Psoas muscle (tissue), 7 donors: ENCODE measurements at regions not wholly inside any gene's neighbourhood (a gene's known extent, or its start where the extent isn't known, plus 50 kb on each side); places are given as distances from the start of the nearest gene placed in this dataset.

Experiments used
- ATAC-seq, 4 donors: fragments of 200-7000 bp; cut with Tn5 transposase; one replicate each; pipeline ENCODE4 v1.9.1; 2020; ENCODE audit warnings: moderate library complexity in 3 of 4, mild to moderate bottlenecking in 2 of 4
- DNase-seq, 2 donors: peaks; one replicate each; pipeline ENCODE4 v3.0.0-alpha.2; 2020
- H3K27ac ChIP-seq: fragments of 200-600 bp; one replicate; pipeline ENCODE4 v1.8.0; 2022
- H3K27me3 ChIP-seq, 3 donors: fragments of 200-600 bp in 1 of 3; one replicate each; pipeline versions ENCODE4 v1.6.1 to v1.8.0; 2013 to 2022; ENCODE audit warnings: low read length in 2 of 3, mild to moderate bottlenecking in 2 of 3, moderate library complexity in 1 of 3; ENCODE audit not compliant: insufficient read depth in 3 of 3
- H3K36me3 ChIP-seq, 2 donors: fragments of 200-600 bp in 1 of 2; one replicate each; pipeline versions ENCODE4 v1.6.1 to v1.8.0; 2013 to 2022; ENCODE audit warnings: low read depth in 1 of 2, mild to moderate bottlenecking in 1 of 2, moderate library complexity in 1 of 2; ENCODE audit not compliant: insufficient read depth in 1 of 2
- H3K4me1 ChIP-seq: fragments of 200-600 bp; one replicate; pipeline ENCODE4 v1.8.0; 2022
- H3K4me3 ChIP-seq: fragments of 200-600 bp; one replicate; pipeline ENCODE4 v1.8.0; 2022; ENCODE audit warnings: mild to moderate bottlenecking
- H3K9me3 ChIP-seq: fragments of 200-600 bp; one replicate; pipeline ENCODE4 v1.8.0; 2022
- CTCF ChIP-seq: fragments of 200-600 bp; IDR thresholded peaks from one replicate; pipeline ENCODE4 v1.8.0; 2022; ENCODE audit warnings: antibody characterized with exemption
- WGBS, 3 donors: extraction: QIAGEN DNeasy Blood & Tissue Kit; methylation state at CpG; one replicate each; pipeline versions ENCODE4 v1.1.6 to v1.1.7; 2013; 5-methylcytosine and 5-hydroxymethylcytosine counted together
- intact Hi-C, 2 donors: fragments of 100-400 bp; cut with DNase I; formaldehyde crosslinking; loops; one replicate each; pipeline versions ENCODE4 v1.11.0 to v1.14.2; 2022
- donor health status: healthy with polysubstance abuse.
- donor health status: DM: no; HTN: no; CAD: no; lungs with moderate emphysema.
- donor health status: Bipolar disorder and iron deficiency.
- donor health status: healthy.
- donor health status: DM: yes; HTN: yes; CAD: no.
- donor health status: DM: no; HTN: no; CAD: no.
- donor health status: DM: yes; HTN: yes; CAD: no.

DNA sequence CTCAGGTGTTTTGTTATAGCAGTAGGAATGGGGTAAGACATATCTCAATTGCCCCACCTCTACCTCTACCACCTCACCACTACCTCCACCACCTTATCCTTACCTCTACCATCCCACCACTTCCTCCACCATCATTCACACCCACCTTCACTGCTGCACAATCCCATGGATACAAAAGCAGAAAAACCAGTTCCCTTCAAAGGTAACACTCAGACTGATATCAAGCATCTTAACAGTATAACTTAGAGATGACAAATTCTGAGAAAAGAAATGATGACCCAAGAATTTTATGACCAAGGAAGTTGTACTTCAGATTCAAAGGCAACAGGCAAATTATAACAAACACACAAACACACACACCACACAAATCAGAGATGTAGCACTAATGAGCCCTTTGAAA is 189.4 kb downstream of the NUAK1 start:
- no peak overlapping the region for H3K27ac ChIP-seq
- H3K36me3 ChIP-seq = no peaks in the 10 kb centered on the region
- DNase-seq (no peak), ATAC-seq (no peak)
- no peaks in the 10 kb centered on the region for H3K9me3 ChIP-seq
- no peak overlapping the region for H3K4me3 ChIP-seq
- intact Hi-C loops = no loop called here
- TF ChIP-seq CTCF = no peak
- no peaks in the 10 kb centered on the region for H3K27me3 ChIP-seq
- peaks cover 3% of the 10 kb centered on the region for H3K4me1 ChIP-seq

- no peaks in the 10 kb centered on the region for H3K9me3 ChIP-seq
- peaks cover 3% of the 10 kb centered on the region for H3K4me1 ChIP-seq
- no peak overlapping the region for H3K4me3 ChIP-seq
- no peaks in the 10 kb centered on the region for H3K36me3 ChIP-seq
- no peak for TF ChIP-seq CTCF
- H3K27me3 ChIP-seq = no peaks in the 10 kb centered on the region
- 61 to 86% (median 81%) methylated on average over 2 of the region's 2 CpGs for WGBS, 3 donors
- no peak for ATAC-seq
- DNase-seq = no peak
- intact Hi-C loops = no loop called here
- no peak overlapping the region for H3K27ac ChIP-seq
These were observed 187.0 kb downstream of the NUAK1 start for GRCh38 chr12:105951732-105952131.

DNA sequence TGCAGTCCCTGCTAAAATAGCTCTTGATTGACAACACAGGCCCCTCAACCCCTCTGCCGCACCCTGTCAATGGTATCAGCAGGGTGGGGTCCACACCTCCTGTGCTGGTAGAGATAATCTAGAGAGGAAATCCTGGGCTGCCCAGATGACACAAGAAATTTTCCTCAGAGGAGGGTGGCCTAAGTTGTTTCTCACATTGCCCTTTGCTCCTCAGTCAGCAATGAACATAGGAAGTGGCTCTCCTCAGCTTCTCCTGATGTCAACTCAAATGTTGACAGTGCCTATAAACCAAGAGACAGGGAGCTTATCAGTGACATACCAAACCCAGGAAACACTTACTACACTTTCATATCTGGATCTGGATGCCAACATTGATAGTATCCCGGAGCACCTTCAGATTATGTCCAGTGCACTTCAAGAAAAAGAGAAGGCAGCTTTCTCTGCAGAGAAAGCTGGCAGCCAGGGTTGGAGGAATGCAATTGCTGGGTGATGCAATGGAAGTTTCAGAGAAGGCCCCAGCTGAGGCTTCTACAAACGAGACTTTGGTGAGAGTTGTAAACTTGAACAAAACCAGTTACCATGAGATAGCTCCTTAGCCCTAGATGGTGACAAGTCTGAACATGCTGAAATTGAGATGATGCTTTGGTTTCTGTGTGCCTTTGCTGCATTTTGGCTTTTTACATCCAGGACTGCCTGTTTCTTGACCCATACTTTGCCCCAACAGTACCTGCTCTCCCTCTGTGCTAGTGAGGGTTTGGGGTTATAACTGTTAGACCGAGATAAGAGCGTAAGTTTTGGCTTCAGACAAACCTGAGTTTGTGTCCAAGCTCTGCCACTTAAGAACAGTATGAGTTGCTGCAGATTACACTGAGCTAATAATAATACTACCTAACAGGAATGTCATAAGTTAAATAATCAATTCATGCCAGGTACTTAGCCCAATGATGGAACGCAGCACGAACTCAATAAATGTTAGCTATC is 183.5 kb downstream of the NUAK1 start:
- no peak for TF ChIP-seq CTCF

GRCh38 chr12:105955976-105956375 is 182.8 kb downstream of the NUAK1 start:
- WGBS, 3 donors = 49 to 58% (median 57%) methylated on average over 2 of the region's 2 CpGs
- no peak for ATAC-seq
- intact Hi-C loops = no loop called here
- Histone ChIP-seq H3K36me3 (no peaks in the 10 kb centered on the region), H3K4me3 (no peak overlapping the region), H3K4me1 (no peaks in the 10 kb centered on the region), H3K27ac (no peak overlapping the region), H3K27me3 (no peaks in the 10 kb centered on the region), H3K9me3 (no peaks in the 10 kb centered on the region)
- no peak for TF ChIP-seq CTCF
- no peak for DNase-seq

More for the DNA sequence above, 183.5 kb downstream of the NUAK1 start:
- ATAC-seq (no peak), DNase-seq (no peak)
- Histone ChIP-seq H3K4me3 (no peak overlapping the region), H3K27ac (no peak overlapping the region), H3K9me3 (no peaks in the 10 kb centered on the region), H3K27me3 (no peaks in the 10 kb centered on the region), H3K4me1 (no peaks in the 10 kb centered on the region), H3K36me3 (no peaks in the 10 kb centered on the region)
- 87 to 93% (median 89%) methylated on average over 7 of the region's 7 CpGs for WGBS, 3 donors
- intact Hi-C loops = no loop called here
